ENCODE measurements at regions not wholly inside any gene's neighbourhood (a gene's known extent, or its start where the extent isn't known, plus 50 kb on each side); places are given as distances from the start of the nearest gene placed in this dataset.
"Not testable (repeated sequence)": the region's sequence is repeated elsewhere in the genome, so short reads cannot be mapped to it uniquely, and the experiment has no call there.

DNA sequence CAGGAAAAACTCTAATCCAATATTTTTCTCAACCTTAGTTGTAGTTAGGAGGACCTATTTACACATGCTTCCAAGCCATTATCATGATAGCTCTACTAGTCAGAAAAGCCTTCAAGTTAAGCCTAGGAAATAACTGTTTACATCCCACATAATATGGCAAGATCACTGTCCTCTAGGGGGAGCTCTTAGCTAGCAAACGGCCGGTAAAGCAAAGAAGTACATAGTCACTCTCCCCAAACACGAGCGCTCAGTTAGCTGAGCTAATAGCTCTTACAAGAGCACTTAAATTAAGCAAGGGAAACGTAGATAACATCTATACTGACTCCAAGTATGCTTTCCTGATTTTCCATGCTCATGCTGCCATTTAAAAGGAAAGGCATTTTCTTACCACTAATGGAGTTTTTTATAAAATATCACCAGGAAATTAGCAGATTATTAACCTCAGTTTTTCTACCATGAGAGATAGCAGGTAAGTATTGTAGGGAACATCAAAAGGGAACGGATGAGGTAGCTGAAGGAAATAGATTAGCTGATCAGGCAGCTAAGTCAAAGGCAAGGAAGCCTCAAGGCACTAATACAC, 100.6 kb upstream of the PABPC3 start:
- no peaks in the 10 kb centered on the region for H3K36me3 ChIP-seq (ENCODE audit: control insufficient read depth, insufficient read depth, low read length)
- H3K4me3 ChIP-seq (ENCODE audit: extremely low read depth, insufficient read depth, low read length, poor library complexity, severe bottlenecking): no peak overlapping the region
- WGBS, 2 experiments (ENCODE audit: insufficient coverage in 2 of 2): 15 to 23% methylated on average over 3 to 6 of the region's 6 CpGs
- H3K27ac ChIP-seq (ENCODE audit: low read depth, low read length, severe bottlenecking): no peak overlapping the region
- H3K4me1 ChIP-seq (ENCODE audit: control insufficient read depth, insufficient read depth, low read length, poor library complexity, severe bottlenecking): no peaks in the 10 kb centered on the region
- H3K9me3 ChIP-seq (ENCODE audit: control insufficient read depth, low read length): no peaks in the 10 kb centered on the region

DNA sequence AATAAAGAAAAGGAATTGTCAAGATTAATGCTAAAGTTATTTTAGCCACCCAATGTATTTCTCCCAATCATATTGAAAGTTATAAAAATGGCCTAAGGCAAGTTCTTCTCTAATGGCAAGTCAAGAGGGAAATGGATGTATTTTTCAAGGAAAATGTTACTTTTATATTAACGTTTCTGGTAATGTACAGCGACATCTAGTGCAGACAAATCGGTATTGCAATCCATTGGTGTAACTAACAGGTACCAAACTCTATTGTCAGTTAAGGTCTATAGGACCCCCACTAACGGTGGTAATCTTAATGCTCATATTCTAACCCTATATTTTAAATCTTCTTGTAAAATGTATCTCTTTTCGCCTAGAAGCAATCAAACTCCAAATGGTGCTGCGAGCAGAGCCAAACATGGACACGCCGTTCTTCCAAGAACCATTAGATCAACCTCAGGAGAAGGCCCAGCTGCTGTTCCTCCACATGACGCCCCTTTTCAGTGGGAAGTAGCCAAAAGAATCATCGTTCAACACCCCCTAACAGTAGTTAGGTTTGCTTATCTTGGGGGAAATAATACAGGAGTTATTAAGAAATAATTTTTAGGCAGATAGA, 98.5 kb upstream of the PABPC3 start:
- H3K4me3 ChIP-seq (ENCODE audit: extremely low read depth, insufficient read depth, low read length, poor library complexity, severe bottlenecking): no peak overlapping the region
- H3K27ac ChIP-seq (ENCODE audit: low read depth, low read length, severe bottlenecking): no peak overlapping the region
- H3K9me3 ChIP-seq (ENCODE audit: control insufficient read depth, low read length): no peaks in the 10 kb centered on the region
- 48 to 100% methylated on average over 3 to 8 of the region's 10 CpGs for WGBS, 2 experiments (ENCODE audit: insufficient coverage in 2 of 2)
- peaks cover 3% of the 10 kb centered on the region for H3K4me1 ChIP-seq (ENCODE audit: control insufficient read depth, insufficient read depth, low read length, poor library complexity, severe bottlenecking)
- H3K36me3 ChIP-seq (ENCODE audit: control insufficient read depth, insufficient read depth, low read length): no peaks in the 10 kb centered on the region

DNA sequence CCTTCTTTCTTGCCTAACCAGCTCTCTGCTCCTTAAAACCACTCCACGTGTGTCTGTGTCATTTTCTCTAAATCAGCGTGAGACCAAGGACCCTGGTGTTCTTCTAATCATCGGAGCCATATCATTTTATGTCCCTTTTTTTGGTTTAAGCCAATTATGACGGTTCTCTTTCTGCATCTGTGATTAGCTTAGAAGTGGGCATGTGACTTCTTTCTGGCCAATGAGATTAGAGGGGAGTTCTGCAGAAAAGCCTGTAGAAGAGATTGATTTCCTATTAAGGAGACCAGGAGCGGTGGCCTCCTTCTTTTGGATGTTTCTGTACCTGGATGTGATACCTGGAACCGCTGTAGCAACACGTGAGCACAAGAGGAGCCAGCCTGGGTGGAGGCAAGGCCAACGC, 97.5 kb upstream of the PABPC3 start:
- Histone ChIP-seq H3K9me3 (ENCODE audit: control insufficient read depth, low read length) (no peaks in the 10 kb centered on the region), H3K36me3 (ENCODE audit: control insufficient read depth, insufficient read depth, low read length) (no peaks in the 10 kb centered on the region), H3K4me1 (ENCODE audit: control insufficient read depth, insufficient read depth, low read length, poor library complexity, severe bottlenecking) (peaks cover 7% of the 10 kb centered on the region), H3K4me3 (ENCODE audit: extremely low read depth, insufficient read depth, low read length, poor library complexity, severe bottlenecking) (no peak overlapping the region), H3K27ac (ENCODE audit: low read depth, low read length, severe bottlenecking) (no peak overlapping the region)
- 87 to 96% methylated on average over 4 to 8 of the region's 8 CpGs for WGBS, 2 experiments (ENCODE audit: insufficient coverage in 2 of 2)

DNA sequence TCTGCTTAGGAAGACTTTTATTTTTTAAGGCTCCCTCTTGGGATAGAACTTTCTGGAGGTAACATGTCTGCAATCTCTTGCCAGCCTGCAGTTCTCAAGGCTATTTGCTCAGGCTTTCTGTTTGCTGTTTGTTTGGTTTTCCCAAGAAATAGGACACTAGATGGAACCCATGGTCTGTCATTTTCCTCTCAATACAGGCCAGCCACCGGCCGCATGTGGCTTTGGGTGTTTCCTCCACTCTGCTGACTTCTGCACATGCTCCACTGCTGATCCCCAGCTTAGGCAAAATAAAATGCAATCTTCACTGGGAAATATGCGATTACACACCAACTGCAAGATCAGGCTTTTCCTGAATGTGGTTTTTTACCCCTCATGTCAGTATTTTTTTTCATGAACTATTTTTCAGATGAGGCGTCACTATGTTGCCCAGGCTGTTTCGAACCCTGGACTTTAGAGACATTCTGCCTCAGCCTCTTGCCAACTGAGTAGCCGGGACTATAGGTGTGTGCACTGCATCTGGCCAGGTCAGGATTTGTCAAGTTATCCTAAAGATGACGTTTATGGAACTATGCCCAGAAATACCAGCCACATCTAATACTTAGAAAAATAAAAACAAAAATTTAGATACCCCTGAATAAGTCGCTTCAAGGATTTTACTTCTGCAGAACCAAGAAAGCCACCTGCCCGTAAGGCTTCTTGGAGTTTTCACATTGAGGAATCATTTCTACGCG, 94.3 kb upstream of the PABPC3 start:
- 87 to 93% methylated on average over 10 of the region's 11 CpGs for WGBS, 2 experiments (ENCODE audit: insufficient coverage in 2 of 2)
- H3K27ac ChIP-seq (ENCODE audit: low read depth, low read length, severe bottlenecking): no peak overlapping the region
- H3K4me1 ChIP-seq (ENCODE audit: control insufficient read depth, insufficient read depth, low read length, poor library complexity, severe bottlenecking): peaks cover 7% of the 10 kb centered on the region
- no peaks in the 10 kb centered on the region for H3K9me3 ChIP-seq (ENCODE audit: control insufficient read depth, low read length)
- no peaks in the 10 kb centered on the region for H3K36me3 ChIP-seq (ENCODE audit: control insufficient read depth, insufficient read depth, low read length)
- H3K4me3 ChIP-seq (ENCODE audit: extremely low read depth, insufficient read depth, low read length, poor library complexity, severe bottlenecking): no peak overlapping the region

DNA sequence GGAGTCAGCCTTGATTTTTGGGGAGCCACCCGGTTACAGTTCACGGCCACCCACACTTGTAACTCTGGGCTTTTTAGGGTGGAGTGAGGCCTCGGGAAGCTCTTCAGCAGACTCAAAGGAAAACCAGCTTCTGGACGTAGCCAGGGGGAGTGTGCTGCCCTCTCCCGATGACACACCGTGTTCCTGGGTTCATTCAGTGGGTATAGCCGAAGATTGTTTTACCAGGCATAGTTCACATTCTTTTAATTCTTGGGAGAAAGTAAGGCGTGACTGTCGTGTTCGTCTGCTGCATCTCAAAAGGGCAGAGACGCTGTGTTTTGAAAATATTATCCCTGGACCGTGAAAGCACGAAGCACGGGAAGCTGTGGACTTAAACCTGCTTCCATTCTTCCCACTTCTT, 93.6 kb upstream of the PABPC3 start:
- not testable (repeated sequence) for H3K4me3 ChIP-seq (ENCODE audit: extremely low read depth, insufficient read depth, low read length, poor library complexity, severe bottlenecking); H3K4me1 ChIP-seq (ENCODE audit: control insufficient read depth, insufficient read depth, low read length, poor library complexity, severe bottlenecking); H3K36me3 ChIP-seq (ENCODE audit: control insufficient read depth, insufficient read depth, low read length); H3K9me3 ChIP-seq (ENCODE audit: control insufficient read depth, low read length); H3K27ac ChIP-seq (ENCODE audit: low read depth, low read length, severe bottlenecking)
- 37 to 38% methylated on average over 10 to 12 of the region's 14 CpGs for WGBS, 2 experiments (ENCODE audit: insufficient coverage in 2 of 2)

DNA sequence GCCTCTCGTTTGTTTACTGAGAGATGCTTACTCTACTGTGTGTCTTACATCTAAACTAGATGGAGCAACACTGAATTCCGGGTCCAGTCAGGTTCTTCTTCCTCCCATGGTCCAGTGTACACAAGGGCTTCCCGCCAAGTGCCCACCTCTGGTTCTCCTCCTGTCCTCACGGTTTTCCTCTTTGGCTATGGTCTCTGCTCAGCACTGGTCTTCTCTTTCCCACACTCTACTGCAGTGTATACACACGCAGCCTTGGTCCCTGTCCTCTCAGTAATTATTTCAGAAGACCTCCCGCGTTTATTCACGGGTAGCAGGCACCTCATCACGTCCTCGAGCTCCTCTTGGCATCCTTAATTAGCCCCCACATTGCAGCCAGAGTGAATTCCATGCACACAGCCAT, 91.4 kb upstream of the PABPC3 start:
- not testable (repeated sequence) for H3K36me3 ChIP-seq (ENCODE audit: control insufficient read depth, insufficient read depth, low read length); H3K4me3 ChIP-seq (ENCODE audit: extremely low read depth, insufficient read depth, low read length, poor library complexity, severe bottlenecking); H3K4me1 ChIP-seq (ENCODE audit: control insufficient read depth, insufficient read depth, low read length, poor library complexity, severe bottlenecking); H3K27ac ChIP-seq (ENCODE audit: low read depth, low read length, severe bottlenecking); H3K9me3 ChIP-seq (ENCODE audit: control insufficient read depth, low read length)
- 69% methylated on average over 2 of the region's 10 CpGs; no CpG with 5 or more reads in 1 of the 2 experiments for whole genome bisulfite sequencing, 2 experiments (ENCODE audit: insufficient coverage in 2 of 2)

DNA sequence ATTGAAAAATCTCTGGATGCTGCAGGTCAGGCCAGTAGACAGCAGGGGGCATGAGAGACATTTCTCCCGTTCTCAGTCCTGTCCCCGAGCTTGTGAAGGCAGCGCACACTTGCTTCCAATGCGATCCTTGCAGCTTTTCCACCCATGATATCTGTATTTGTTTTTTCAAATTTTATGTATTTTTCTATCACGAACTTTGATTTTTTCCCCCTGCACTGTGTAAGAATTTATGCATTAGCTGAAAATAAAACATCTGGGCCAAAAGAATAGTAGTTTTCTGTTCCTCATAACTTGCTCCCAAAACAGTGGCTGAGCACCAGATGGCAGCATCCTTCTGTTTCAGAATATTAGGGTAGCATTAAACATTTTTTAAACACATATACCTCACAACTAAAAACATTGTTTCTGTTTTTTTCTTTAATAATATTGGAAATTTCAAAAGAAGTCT, 90.9 kb upstream of the PABPC3 start:
- not testable (repeated sequence) for H3K4me3 ChIP-seq (ENCODE audit: extremely low read depth, insufficient read depth, low read length, poor library complexity, severe bottlenecking); H3K36me3 ChIP-seq (ENCODE audit: control insufficient read depth, insufficient read depth, low read length); H3K9me3 ChIP-seq (ENCODE audit: control insufficient read depth, low read length); H3K27ac ChIP-seq (ENCODE audit: low read depth, low read length, severe bottlenecking); H3K4me1 ChIP-seq (ENCODE audit: control insufficient read depth, insufficient read depth, low read length, poor library complexity, severe bottlenecking)
- no CpG with 5 or more reads among the region's 5 CpGs for WGBS, 2 experiments (ENCODE audit: insufficient coverage in 2 of 2)

DNA sequence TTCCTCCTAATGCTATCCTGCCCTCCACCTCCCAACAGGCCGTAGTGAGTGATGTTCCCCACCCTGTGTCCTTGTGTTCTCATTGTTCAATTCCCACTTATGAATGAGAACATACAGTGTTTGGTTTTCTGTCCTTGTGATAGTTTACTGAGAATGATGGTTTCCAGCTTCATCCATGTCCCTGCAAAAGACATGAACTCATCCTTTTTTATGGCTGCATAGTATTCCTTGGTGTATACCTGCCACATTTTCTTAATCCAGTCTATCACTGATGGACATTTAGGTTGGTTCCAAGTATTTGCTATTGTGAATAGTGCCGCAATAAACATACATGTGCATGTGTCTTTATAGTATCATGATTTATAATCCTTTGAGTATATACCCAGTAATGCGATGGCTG, 88.5 kb upstream of the PABPC3 start:
- H3K36me3 ChIP-seq (ENCODE audit: control insufficient read depth, insufficient read depth, low read length); H3K4me1 ChIP-seq (ENCODE audit: control insufficient read depth, insufficient read depth, low read length, poor library complexity, severe bottlenecking); H3K4me3 ChIP-seq (ENCODE audit: extremely low read depth, insufficient read depth, low read length, poor library complexity, severe bottlenecking); H3K27ac ChIP-seq (ENCODE audit: low read depth, low read length, severe bottlenecking); H3K9me3 ChIP-seq (ENCODE audit: control insufficient read depth, low read length): not testable (repeated sequence)
- WGBS, 2 experiments (ENCODE audit: insufficient coverage in 2 of 2): 100% methylated on average over 1 of the region's 3 CpGs

DNA sequence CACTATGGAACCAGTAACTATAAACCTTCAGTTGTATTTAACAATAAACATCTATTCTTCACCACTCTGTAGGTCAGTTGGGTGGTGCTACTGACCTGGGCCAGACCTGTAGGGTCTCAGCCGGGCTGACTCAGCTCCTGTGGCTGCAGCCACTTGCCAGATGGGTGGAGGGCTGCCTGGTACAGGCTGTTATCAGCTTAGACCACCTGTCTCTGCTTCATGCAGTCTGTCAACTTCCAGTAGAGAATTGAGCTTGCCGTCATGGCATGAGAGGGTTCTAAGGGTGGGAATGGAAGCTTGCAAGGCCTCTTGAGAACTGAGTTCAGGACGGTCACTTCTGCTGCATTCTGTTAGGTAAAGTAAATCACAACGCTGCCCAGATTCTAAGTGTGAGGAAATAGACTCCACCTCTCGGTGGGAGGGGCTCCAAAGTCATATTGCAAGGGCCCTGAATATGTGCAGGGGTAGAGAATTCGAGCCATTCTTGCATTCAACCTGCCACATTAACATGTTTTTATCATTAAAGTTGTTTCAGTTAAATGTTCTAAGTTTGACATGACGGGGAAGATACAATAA, 81.5 kb upstream of the PABPC3 start:
- H3K36me3 ChIP-seq (ENCODE audit: control insufficient read depth, insufficient read depth, low read length); H3K27ac ChIP-seq (ENCODE audit: low read depth, low read length, severe bottlenecking); H3K4me3 ChIP-seq (ENCODE audit: extremely low read depth, insufficient read depth, low read length, poor library complexity, severe bottlenecking); H3K4me1 ChIP-seq (ENCODE audit: control insufficient read depth, insufficient read depth, low read length, poor library complexity, severe bottlenecking); H3K9me3 ChIP-seq (ENCODE audit: control insufficient read depth, low read length): not testable (repeated sequence)
- WGBS, 2 experiments (ENCODE audit: insufficient coverage in 2 of 2): 68 to 74% methylated on average over 3 to 5 of the region's 7 CpGs

DNA sequence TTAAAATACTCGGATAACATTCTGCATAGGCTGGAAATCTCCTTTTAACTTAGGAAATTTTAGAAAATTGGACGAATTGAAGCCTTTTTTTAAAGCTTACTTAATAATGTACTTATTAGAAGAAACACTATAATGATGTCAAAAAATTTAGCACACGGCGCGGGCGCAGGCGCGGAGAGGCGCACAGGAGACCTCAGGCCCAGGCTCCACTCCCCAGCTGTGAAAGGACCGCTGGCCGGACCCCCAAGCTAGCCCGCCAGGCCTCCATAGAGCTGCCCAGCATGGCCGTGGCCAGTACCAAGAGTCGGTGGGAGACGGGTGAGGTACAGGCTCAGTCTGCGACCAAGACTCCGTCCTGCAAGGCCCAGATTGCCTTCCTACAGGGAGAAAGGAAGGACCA, 78.8 kb upstream of the PABPC3 start:
- WGBS, 2 experiments (ENCODE audit: insufficient coverage in 2 of 2): 89 to 91% methylated on average over 9 to 15 of the region's 17 CpGs
- H3K4me1 ChIP-seq (ENCODE audit: control insufficient read depth, insufficient read depth, low read length, poor library complexity, severe bottlenecking); H3K36me3 ChIP-seq (ENCODE audit: control insufficient read depth, insufficient read depth, low read length): not testable (repeated sequence)

More for the DNA sequence above, 78.8 kb upstream of the PABPC3 start:
- H3K27ac ChIP-seq (ENCODE audit: low read depth, low read length, severe bottlenecking); H3K9me3 ChIP-seq (ENCODE audit: control insufficient read depth, low read length); H3K4me3 ChIP-seq (ENCODE audit: extremely low read depth, insufficient read depth, low read length, poor library complexity, severe bottlenecking): not testable (repeated sequence)

Measured in mesodermal cell (in vitro differentiated cells).